GM19023 (cell line): ENCODE measurements at regions not wholly inside any gene's neighbourhood (a gene's known extent, or its start where the extent isn't known, plus 50 kb on each side); places are given as distances from the start of the nearest gene placed in this dataset.
"Not testable (repeated sequence)": the region's sequence is repeated elsewhere in the genome, so short reads cannot be mapped to it uniquely, and the experiment has no call there.

Source experiments
- ATAC-seq: cut with Tn5 transposase; IDR thresholded peaks from one replicate; pipeline ENCODE4 v1.9.1; 2021; ENCODE audit warnings: mild to moderate bottlenecking, moderate library complexity; ENCODE audit not compliant: unreplicated experiment

DNA sequence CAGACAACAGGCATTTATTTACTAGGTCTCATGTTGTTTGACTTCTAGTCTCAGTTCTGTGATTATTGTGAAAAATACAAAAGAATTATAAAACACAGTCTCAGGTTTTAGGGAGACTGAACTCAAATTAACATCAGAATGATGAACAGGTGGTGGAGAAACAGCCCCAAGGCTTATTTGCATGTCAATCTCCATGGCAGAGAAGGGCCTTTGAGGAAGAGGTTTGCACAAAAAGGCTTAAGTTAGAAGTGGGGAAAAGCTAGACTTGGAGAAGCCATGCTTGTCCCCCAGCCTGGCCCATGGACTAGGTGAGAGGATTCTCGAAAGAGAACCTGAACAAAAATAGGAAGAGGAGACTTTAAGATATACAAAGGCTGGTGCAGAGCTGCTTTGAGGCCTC is 183.3 kb downstream of the EDN1 start:
- no peak for ATAC-seq

DNA sequence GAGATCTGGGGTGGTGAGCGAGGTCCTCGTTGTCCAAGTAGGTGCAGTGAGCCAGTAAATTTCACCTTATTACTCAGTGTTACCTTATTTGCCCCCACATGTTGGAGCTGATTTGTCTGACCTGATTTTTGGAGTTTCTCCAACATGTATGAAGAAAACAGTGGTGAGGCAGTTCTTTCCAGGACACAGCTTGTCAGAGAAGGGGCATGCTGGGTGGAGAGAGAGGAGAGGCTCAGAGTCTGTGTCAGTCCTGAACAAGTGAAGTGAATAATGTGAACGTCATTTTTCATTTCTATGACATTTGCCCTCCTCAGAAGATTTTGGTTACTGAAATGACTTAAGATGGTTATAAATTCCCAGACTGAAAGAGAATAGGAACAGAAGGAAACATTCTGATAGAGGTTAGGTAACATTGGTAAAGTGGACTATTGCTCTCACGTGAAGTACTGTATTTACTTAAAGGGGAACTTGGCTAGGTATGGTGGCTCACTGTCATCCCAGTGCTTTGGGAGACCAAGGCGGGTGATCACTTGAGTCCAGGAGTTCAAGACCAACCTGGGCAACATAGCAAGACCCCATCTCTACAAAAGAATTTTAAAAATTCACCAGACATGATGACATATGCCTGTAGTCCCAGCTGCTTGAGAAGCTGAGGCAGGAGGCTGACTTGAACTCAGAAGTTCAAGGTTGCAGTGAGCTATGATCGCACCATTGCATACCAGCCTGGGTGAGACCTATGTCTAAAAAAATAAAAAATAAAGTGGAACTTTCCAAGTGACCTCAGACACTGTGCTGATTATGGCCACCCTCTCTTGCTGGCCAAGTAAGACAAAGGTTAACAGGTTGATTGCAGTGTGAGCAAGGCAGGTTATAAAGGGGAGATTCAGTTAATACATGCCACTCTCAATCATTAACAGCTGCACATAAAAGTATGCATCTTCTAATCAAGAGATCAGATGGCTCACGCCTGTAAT is 184.3 kb downstream of the EDN1 start:
- ATAC-seq = no peak

DNA sequence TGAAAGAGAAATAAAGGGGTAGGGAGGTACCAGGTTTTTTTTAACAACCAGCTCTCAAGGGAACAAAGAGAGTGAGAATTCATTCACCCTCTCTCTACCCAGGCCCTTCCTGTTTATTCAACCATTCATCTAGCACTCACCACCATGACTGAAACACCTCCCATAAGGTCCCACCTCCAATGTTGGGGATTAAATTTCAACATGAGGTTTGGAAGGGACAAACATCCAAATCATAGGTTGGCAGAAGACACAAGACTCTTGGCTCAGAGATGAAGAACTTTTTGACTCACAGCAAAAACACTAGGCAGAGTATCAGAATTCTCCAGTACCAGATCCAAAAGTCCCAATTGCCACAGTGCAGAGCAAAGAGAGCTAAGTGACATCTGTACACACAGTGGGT is 186.3 kb downstream of the EDN1 start:
- no peak for ATAC-seq

DNA sequence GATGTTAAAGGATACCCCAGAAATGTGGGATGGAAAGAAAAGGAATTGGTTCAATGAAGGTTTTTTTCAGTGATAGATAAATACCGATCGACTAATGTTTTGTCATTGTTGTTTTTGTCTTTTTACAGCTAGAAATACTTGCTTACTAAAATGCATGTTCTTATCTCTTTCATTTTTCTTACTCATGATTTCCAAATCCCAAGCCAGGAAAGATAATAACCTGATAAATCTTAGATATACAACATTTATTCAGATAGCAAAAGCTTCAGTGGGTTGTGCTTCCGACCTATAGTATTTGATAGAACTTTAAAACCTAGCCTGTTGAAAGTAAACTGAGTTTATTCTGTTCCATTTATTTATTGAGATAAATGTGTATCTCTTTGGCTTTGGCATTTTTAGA is 187.5 kb downstream of the EDN1 start:
- no peak for ATAC-seq

DNA sequence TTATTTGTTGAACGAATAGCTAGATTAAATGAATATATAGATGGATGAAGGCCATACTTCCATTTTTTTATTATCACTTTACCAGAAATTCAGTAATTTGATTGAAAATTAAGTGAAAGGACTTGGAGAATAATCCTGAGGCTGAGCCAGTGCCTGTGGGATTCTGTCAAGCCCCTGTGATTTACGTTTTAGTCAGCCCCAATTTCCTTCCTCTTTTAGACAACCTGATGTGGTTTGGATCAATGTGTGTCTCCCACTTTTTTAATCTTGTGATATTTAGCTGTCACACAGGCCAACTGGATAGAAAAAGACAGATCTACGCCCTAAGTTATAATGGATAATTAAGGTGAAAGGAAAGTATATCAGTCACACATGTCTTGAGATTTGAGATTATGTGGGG is 188.8 kb downstream of the EDN1 start:
- ATAC-seq = no peak

DNA sequence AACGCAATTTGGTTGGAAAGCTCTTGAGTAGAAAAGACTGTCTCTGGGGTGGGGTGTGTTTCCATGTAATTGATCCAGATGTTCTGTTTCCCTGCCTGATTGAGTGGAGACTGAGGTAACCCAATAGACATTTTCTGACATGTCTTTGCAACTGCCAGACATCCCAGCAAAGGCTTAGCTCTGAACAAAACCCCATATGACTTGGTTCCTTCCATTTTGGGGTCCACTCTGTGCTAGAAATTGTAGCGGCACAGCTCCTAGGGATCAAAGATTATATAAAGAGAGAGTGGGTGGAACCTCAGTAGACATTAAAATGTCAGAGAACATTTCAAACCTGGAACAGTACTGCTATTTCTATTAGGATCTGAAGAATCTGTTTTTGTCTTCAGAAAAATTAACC is 189.3 kb downstream of the EDN1 start:
- no peak for ATAC-seq

DNA sequence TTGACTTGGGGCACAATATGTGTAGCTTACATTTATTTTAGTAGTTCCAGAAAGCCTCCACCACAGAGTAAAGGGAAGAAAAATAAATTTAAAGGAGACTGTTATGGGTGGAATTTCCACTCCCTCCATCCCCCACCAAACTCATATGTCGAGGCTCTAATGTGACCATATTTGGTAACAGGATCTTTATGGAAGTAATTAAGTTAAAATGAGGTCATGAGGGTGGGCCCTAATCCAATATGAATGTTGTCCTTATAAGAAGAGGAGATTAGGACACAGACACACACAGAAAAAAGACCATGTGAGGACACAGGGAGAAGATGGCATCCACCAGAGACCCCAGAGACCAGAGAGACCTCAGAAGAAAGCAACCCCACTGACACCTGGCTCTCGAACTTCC is 189.7 kb downstream of the EDN1 start:
- ATAC-seq = no peak

DNA sequence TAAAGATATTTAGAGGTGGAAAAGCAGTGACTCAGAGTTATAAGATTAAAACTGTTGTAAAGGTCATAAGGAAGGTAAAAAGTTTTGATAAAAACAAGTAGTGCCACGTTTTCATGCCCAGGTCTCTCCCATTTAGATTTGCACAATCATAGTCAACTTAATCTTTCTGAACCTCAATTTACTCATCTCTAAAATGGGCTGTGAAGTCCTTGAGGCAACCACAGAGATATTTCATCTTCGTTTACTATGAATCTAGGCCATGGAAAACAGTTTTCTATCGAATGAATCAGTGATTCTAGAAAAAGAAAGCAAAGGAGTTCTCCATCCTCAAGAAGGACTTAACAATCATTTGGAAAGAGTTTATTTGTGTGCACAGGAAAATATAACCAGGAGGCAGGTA is 190.2 kb downstream of the EDN1 start:
- no peak for ATAC-seq

DNA sequence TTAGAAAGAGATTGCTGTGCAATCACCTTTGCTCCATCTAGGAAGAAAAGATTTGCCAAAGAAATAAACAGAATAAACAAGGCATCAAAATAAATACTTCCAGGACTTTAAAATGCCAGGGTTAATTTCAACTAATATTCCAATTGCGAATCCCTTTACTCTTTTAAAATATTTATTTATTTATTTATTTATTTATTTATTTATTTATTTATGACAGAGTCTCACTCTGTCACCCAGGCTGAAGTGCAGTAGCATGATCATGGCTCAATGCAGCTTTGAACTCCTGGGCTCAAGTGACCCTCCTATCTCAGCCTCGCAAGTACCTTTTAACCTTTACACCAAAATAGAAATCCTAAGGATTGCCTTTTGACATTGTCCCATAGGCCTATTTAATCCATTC is 191.1 kb downstream of the EDN1 start:
- ATAC-seq = no peak

DNA sequence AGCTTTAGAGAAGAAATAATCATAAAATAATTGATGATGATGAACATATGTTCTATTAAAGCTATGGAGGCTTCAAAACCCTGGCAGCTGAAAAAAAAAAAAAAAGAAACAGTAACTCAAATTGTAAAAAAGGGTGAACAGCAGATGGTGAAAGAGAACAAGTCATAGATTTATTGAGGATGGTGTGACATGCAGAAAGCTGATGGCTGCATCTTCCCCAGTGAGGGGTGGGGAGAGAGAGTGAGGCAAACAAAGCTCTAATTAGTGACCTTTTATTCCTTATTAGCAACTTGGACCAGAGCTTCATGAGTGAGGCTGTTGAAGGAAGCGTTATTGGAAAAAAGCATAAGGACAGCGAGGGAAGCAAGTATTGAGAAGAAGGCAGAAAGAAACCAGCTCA is 191.7 kb downstream of the EDN1 start:
- no peak for ATAC-seq

DNA sequence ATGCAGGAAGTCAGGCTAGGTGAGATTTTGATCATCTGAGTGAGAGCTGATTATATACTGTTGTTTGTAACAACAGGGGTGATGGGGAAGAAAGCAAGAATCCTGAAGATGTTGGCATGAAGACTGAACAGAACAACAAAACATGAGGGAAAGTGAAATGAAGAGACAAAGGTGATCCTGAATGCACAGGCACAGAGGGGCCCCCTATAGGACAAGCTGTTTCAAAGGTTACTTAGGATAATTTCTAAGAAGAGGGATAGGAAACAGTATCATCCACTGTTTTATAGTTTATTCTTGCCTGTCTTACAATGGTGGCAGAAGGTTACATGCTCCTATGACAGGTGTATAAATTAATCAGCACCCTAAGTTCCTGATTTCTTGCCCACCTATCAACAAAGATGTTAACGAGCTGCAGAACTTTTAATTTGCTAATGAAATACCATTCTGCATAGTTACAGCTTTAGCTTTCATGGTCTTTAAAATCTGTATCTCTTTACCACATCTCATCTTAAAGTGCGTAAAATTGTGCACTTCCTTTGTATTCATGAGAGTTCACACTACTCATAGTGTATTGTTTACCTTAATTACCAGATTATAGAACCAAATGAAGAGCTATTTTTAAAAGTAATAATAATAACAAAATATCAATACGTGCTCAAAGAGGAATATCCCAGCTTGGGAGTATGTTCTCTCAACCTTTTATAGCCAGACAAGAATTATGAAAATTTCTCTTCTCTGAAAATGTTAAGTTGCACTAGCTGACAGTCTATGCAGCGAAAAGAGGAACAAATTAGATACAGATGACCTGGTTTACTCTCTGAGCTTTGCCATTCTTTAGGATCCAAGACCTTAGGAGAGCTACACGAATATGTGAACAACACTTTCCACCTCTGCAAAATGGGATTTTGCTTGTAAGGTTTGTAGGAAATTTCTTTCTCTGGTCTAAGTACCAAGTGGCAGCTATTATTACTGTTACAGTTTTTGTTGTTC is 192.5 kb downstream of the EDN1 start:
- ATAC-seq = no peak

DNA sequence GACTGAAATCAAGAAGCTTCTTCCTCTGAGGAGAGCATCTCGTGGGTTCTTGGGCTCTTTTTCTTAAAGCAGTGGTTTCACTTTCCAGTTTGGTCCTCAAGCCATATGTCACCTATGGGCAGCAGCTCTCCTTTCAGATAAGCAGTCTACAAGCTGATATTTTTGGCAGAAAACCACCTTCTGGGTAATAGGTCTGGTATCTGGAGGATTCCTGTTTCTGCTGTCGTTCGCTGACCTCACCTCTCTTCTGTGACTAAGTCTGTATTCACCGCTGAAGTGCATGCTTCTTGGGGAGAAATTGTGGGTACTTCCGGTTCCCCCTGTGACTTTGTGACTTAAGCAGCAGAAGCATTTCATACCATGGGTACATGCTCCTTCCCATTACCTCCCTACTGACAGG is 193.6 kb downstream of the EDN1 start:
- peak; percentile 80 for ATAC-seq

DNA sequence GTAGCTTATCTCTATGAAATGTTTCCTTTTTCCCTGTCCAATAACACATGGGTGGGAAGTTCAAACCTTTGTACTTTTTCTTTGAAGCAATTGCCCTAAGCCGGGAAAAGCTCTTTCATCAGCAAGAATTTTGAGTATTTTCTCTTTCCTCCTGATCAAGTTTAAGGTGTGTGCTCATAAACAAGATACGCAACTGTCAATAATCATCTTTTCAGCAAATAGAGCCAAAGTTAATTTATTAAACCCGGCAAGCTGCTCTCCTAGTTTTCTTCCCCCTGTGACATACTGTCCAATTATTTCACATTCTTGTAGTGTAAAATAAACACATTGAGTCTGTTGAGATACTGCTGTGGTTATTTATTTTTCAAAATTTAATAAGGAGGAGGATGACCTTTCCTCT is 194.4 kb downstream of the EDN1 start:
- ATAC-seq = no peak

DNA sequence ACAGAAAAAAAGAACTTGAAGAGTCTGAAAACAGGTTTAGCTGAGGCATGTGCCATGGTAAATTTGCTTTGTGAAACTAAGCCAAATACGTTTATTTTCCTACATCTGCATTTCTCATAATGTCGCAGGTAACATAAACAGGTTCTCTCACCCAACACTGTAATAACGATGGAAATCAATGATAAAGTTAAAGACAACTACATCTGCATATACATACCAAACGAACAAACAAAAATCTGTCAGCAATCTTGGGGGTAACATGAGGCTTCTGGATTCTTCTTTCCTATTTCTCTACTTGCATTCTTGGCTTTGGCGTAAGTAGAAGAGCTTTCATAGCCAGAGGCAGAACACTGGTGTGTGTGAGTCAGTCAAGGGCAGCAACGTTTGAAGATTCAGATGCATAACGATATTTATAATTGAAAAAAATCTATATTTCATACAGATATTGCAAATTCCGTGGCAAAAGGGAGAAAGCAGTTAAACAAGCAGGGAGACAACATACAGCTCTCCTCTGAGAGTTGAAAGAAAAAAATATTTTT is 195.1 kb downstream of the EDN1 start:
- ATAC-seq = no peak

DNA sequence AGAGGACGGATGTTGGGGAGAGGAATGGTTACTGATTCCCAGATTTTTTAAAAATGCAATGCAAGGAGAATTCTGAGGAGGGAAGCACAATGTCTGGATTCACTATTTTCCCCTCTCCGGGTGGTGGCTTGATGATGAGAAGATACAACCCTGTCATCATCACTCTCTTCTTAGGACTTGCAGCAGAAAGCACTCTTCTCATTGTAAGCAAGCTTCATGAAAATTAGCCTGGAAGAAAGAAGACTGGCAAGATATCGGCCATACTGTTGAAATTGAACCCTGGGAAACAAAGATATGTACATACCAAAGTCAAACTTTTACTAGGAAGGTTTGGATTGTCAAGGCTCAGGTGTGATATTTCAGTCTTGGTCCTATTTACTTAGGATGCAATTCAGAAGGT is 195.7 kb downstream of the EDN1 start:
- no peak for ATAC-seq

DNA sequence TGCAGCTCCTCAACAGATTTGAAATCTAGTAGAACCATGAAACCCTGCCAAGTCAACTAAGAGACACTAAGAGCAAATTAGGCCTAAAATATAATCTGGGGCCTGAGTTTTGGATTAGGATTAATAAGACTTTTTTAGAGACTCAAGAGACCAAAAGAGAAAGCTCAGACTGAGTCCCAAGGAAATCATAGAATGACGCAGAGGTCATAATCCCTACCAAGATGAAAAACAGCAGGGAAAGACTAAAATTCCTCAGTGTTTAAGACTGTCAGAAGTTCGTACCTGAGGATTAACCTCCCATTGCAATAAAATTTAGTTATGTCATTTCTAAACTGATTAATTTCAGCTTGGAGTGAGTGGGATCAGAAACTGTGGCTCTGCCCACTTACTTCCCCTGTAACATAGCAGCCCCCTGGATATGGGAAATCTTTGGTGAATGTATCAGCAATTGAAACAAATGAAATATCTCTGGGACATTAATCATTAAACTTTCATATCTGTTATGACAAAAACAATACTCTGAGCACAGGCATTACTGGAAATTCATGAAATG is 200.3 kb downstream of the EDN1 start:
- no peak for ATAC-seq

DNA sequence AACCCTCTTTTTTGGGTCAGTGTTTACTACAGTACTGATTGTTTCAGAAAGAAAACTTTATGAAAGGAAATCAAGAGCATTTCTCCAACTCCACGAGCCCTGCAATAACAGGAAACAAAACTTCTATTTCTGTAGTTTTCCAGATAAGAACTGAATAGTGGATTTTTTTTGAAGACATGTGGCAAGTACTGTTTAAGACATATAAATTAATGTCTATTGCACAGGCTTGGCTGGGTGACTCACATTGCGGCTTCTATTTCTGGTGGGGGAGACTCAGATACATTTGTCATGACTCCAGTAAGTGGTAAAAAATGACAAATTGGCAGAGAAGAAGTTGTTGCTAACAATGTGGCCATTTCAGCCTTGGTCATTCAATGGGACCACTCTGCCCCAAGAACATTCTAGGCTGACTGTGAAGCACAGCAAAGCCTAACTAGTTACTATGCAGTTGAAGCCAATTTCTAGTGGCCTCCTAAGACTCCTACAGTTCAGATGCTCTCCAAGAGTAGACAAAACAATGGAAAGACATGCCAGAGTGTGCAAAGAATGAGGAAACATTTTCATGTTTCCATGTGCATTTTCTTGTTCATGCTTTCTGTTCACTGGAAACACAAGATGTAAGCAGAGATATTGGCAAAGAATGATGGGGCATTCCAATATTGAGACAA is 200.9 kb downstream of the EDN1 start:
- no peak for ATAC-seq

DNA sequence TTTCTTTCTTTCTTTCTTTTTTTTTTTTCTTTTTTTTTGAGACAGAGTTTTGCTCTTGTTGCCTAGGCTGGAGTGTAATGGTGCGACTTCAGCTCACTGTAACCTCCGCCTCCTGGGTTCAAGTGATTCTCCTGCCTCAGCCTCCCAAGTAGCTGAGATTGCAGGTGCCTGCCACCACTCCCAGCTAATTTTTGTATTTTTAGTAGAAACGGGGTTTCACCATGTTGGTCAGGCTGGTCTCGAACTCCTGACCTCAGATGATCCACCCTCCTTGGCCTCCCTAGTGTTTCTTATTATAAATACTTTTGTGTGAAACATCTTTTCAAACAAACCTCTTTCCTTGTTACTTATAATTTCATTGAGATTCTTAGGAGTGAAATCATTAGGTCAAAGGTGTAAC is 202.8 kb downstream of the EDN1 start:
- not testable (repeated sequence) for ATAC-seq

DNA sequence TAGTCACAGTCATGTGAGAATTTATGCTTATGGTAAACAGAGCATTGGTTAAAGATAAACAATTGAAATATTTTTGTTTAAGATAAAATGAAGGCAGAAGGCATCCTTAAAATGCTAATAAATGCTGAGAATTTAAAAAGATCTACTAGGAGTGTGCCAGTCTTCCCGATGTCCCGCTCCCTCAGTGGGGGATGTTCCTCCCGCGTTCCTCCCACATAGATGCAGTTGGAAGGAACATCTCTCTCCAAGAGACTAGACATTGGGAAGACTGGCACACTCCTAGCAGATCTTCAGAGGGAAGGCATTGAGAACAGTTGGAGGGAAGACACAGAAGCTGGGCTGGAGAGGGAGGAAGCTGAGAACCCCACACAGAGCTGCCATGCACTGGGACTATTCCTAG is 203.3 kb downstream of the EDN1 start:
- no peak for ATAC-seq

DNA sequence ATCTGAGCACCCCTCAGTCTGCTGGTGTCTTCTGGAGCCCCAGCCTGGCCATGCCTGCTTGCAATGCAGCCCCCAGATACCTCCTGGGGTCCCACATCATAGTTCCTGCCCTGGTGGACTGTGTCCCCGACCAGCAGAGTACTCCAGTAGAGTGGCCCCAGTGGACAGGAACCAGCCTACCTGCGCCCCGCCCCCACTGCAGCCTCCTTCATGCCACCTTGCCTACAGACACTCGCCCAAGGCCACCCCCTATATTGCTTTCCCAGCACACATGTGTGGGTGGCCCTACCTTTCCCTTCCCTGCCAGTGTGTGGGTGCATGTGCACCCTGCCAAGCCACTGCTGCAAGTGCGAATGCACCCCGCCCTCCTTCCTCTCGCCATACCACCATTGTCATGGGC is 204.0 kb downstream of the EDN1 start:
- no peak for ATAC-seq

DNA sequence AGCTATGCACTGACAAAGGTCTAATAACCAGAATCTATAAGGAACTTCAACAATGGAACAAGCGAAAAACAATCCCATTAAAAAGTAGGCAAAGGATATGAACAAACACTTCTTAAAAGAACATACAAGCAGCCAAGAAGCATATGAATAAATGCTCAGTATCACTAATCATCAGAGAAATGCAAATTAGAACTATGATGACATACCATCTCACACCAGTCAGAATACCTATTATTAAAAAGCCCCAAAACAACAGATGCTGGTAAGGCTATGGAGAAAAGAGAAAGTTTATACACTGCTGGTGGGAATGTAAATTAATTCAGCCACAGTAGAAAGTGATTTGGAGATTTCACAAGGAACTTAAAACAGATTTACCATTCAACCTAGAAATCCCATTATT is 211.8 kb downstream of the EDN1 start:
- ATAC-seq = no peak
